ENCODE measurements at regions not wholly inside any gene's neighbourhood (a gene's known extent, or its start where the extent isn't known, plus 50 kb on each side); places are given as distances from the start of the nearest gene placed in this dataset.

- Histone ChIP-seq H4K8ac (ENCODE audit: extremely low read depth, insufficient read depth, low read length) (no peak overlapping the region), H3K27ac (ENCODE audit: low read depth, low read length) (no peak overlapping the region), H4K91ac (replicated peaks; ENCODE audit: insufficient read length, low read length) (no peak overlapping the region), H3K4ac (replicated peaks; ENCODE audit: insufficient read length, low read depth, low read length) (no peak overlapping the region), H2BK20ac (ENCODE audit: low read length) (no peak overlapping the region), H3K23ac (ENCODE audit: insufficient read length) (no peak overlapping the region), H2BK12ac (ENCODE audit: low read depth, low read length) (no peak overlapping the region), H3K14ac (ENCODE audit: insufficient read length) (no peak overlapping the region), H3K4me1 (replicated peaks in 1 of 4; ENCODE audit: control insufficient read depth in 3 of 4, insufficient read depth in 4 of 4, low read length in 3 of 4) (no peaks in the 10 kb centered on the region; a peak in 1 of 7 replicates), H3K27me3 (replicated peaks in 1 of 4; ENCODE audit: control insufficient read depth in 3 of 4, extremely low read depth in 1 of 4, insufficient read depth in 3 of 4, low read length in 3 of 4) (no peaks in the 10 kb centered on the region), H4K20me1 (replicated peaks in 1 of 2; ENCODE audit: control insufficient read depth in 1 of 2, insufficient read depth in 2 of 2, low read length in 2 of 2) (no peaks in the 10 kb centered on the region), H2AFZ (ENCODE audit: low read length) (no peak overlapping the region), H3K9me3 (ENCODE audit: insufficient read depth in 2 of 2, low read depth in 1 of 2, low read length in 1 of 2) (no peaks in the 10 kb centered on the region; a peak in 1 of 4 replicates), H3K79me2 (ENCODE audit: control insufficient read depth in 1 of 2, insufficient read depth in 2 of 2, low read length in 2 of 2) (no peaks in the 10 kb centered on the region), H2BK120ac (replicated peaks; ENCODE audit: low read depth, low read length) (no peak overlapping the region), H2BK5ac (ENCODE audit: low read depth, low read length) (no peak overlapping the region), H3K36me3 (ENCODE audit: control insufficient read depth in 2 of 4, insufficient read depth in 4 of 4, low read length in 3 of 4) (no peaks in the 10 kb centered on the region), H3K9ac (replicated peaks in 1 of 4; ENCODE audit: extremely low read depth in 1 of 4, low read depth in 3 of 4, low read length in 3 of 4) (no peak overlapping the region), H3K4me2 (ENCODE audit: insufficient read depth in 1 of 2, low read depth in 2 of 2, low read length in 2 of 2) (no peak overlapping the region), H3K79me1 (ENCODE audit: low read depth, low read length) (no peaks in the 10 kb centered on the region), H3K18ac (ENCODE audit: extremely low read depth, low read length) (no peak overlapping the region), H2AK5ac (ENCODE audit: low read depth, low read length) (no peak overlapping the region), H4K5ac (ENCODE audit: insufficient read length, low read depth, low read length) (no peak overlapping the region), H2BK15ac (ENCODE audit: low read length) (no peak overlapping the region), H3K23me2 (ENCODE audit: low read depth, low read length) (no peaks in the 10 kb centered on the region), H3K4me3 (ENCODE audit: extremely low read depth in 1 of 4, insufficient read depth in 2 of 4, low read depth in 3 of 4, low read length in 4 of 4) (no peak overlapping the region), H3K56ac (replicated peaks; ENCODE audit: insufficient read length, low read depth, low read length) (no peak overlapping the region)
- no peak for FAIRE-seq
- CTCF ChIA-PET (ENCODE audit: partially characterized antibody): interaction anchor here (1.3 to 1.7 kb wide), 2 partner anchors 10 to 11 kb away, joined by 3 to 6 read pairs; no protein-coding TSS in a partner anchor
- WGBS, 2 experiments (ENCODE audit: extremely low coverage in 1 of 2, insufficient coverage in 1 of 2, insufficient read length in 1 of 2, insufficient replicate concordance in 2 of 2, low coverage in 1 of 2, low lambda C conversion rate in 2 of 2, missing lambda C conversion rate in 1 of 2): 89% methylated on average over 2 of the region's 2 CpGs; no CpG with 5 or more reads in 1 of the 2 experiments
- POLR2A ChIA-PET (ENCODE audit: partially characterized antibody): interaction anchor here (2.2 kb wide), 1 partner anchor 85 kb away, joined by 6 read pairs; the partner anchor contains the start of gene ARRDC3
- TF ChIP-seq CREB1 (IDR thresholded peaks at IDR 0.05): no peak
- no peak for TF ChIP-seq TAF1 (IDR thresholded peaks at IDR 0.05; ENCODE audit: low read depth, low read length)
- no peak for TF ChIP-seq YY1 (IDR thresholded peaks at IDR 0.05; ENCODE audit: low read depth, low read length)
- TF ChIP-seq POU5F1 (IDR thresholded peaks at IDR 0.05; ENCODE audit: low read depth, low read length): no peak
- no peak for TF ChIP-seq E2F6 (IDR thresholded peaks at IDR 0.05)
- no peak for TF ChIP-seq FOSL1 (IDR thresholded peaks at IDR 0.05; ENCODE audit: insufficient read depth, low read depth, low read length)
- no peak for TF ChIP-seq TEAD4 (IDR thresholded peaks at IDR 0.05; ENCODE audit: low read depth, low read length)
- TF ChIP-seq TAF7 (optimal IDR thresholded peaks at IDR 0.05; ENCODE audit: borderline replicate concordance, low read depth, low read length): no peak
- no peak for TF ChIP-seq POLR2A (IDR thresholded peaks at IDR 0.05; ENCODE audit: control extremely low read depth in 1 of 2, low read depth in 2 of 2, low read length in 2 of 2)
- TF ChIP-seq RXRA (IDR thresholded peaks at IDR 0.05; ENCODE audit: insufficient read depth, low read depth, low read length): no peak
- no peak for TF ChIP-seq KDM1A (IDR thresholded peaks at IDR 0.05; ENCODE audit: borderline replicate concordance, low read length)
- no peak for TF ChIP-seq HDAC6 (IDR thresholded peaks at IDR 0.05; ENCODE audit: low read depth, low read length)
- no peak for TF ChIP-seq EZH2 (IDR thresholded peaks at IDR 0.05; ENCODE audit: low read depth, low read length, severe bottlenecking)
- DNase-seq (ENCODE audit: low read depth in 1 of 2, low spot score in 2 of 2): no peak
These were observed 85.1 kb downstream of the ARRDC3 start for GRCh38 chr5:91297994-91298393.

Data from H1 (cell line).